ENCODE measurements at regions not wholly inside any gene's neighbourhood (a gene's known extent, or its start where the extent isn't known, plus 50 kb on each side); places are given as distances from the start of the nearest gene placed in this dataset.

- TF ChIP-seq CTCF (IDR thresholded peaks at IDR 0.05) = no peak
- TF ChIP-seq POLR2A (IDR thresholded peaks at IDR 0.05) = no peak
Observed at GRCh38 chr3:30258426-30259392, 347.7 kb upstream of the TGFBR2 start.

Data from Peyer's patch (tissue), 4 donors.